ENCODE measurements at regions not wholly inside any gene's neighbourhood (a gene's known extent, or its start where the extent isn't known, plus 50 kb on each side); places are given as distances from the start of the nearest gene placed in this dataset.

- H3K4me1 Mint-ChIP-seq = no peaks in the 10 kb centered on the region
Measured at GRCh38 chr13:109669234-109669612, 117.2 kb downstream of the IRS2 start.

GRCh38 chr13:109668433-109669233 is 117.8 kb downstream of the IRS2 start:
- Mint-ChIP-seq H3K9me3 (ENCODE audit: low read depth) (no peaks in the 10 kb centered on the region), H3K4me1 (no peaks in the 10 kb centered on the region), H3K36me3 (ENCODE audit: low read depth) (no peaks in the 10 kb centered on the region), H3K27me3 (no peaks in the 10 kb centered on the region), H3K4me3 (no peak overlapping the region), H3K27ac (no peak overlapping the region)
- intact Hi-C loops (cut with DNase I, micrococcal nuclease) = no loop called here
- ChIA-PET POLR2A (no interaction called here), CTCF (no interaction called here)
- no peak for DNase-seq
- no peak for ATAC-seq

More at GRCh38 chr13:109669234-109669612, 117.2 kb downstream of the IRS2 start:
- no peaks in the 10 kb centered on the region for H3K36me3 Mint-ChIP-seq (ENCODE audit: low read depth)
- no peak for DNase-seq
- H3K9me3 Mint-ChIP-seq (ENCODE audit: low read depth) = no peaks in the 10 kb centered on the region
- no peaks in the 10 kb centered on the region for H3K27me3 Mint-ChIP-seq
- no peak overlapping the region for H3K4me3 Mint-ChIP-seq
- intact Hi-C loops (cut with DNase I, micrococcal nuclease) = no loop called here
- no peak for ATAC-seq
- no peak overlapping the region for H3K27ac Mint-ChIP-seq
- CTCF ChIA-PET = no interaction called here
- POLR2A ChIA-PET = no interaction called here

DNA sequence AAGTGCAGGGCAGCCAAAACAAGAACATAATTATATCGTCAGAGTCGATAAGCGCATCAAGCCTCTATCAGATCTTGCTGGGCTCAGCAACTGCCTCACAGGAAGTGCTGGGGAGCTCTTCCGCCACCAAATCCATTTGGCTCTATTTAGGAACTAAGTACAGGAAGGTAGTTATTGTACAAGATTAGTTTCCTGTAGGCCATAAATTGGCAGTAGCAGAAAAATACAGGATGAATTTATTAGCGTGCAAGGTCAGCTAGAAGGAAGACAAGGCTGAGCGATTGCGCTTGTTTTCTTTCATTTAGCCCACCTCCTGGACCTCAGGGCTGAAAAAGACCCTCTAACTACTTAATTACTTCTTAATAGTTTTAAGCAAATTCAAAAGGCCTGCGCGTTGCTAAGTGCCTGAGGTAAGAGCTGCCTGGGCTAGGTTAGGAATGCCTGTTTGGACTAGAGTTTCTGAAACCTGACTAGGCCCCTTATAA is 118.5 kb downstream of the IRS2 start:
- POLR2A ChIA-PET = no interaction called here
- CTCF ChIA-PET = no interaction called here

DNA sequence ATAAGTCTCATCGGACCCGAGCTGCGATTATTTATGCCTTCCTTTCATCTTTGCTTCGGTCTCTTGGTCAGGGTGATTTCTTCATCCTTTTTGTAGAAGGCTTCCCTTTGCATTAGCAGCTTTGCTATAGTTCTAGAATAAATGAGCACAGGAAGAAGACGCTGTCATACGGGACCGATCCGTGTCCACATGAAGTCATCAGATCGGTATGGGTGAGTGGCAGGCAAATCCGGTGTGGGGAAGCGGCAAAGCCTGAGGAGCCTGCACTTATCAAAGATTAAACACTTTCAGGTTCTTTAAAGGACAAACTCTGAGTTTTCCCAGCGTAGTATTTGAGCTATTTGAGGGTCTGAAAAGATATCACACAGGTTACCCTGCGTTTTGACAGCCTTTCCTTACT is 119.3 kb downstream of the IRS2 start:
- CTCF ChIA-PET = interaction anchor here (0.6 to 0.7 kb wide), 2 partner anchors 60 to 199 kb away, joined by 3 read pairs; no protein-coding TSS in a partner anchor

More for the DNA sequence above, 118.5 kb downstream of the IRS2 start:
- ATAC-seq (no peak), DNase-seq (no peak)
- Mint-ChIP-seq H3K27ac (no peak overlapping the region), H3K36me3 (ENCODE audit: low read depth) (no peaks in the 10 kb centered on the region), H3K4me3 (no peak overlapping the region), H3K27me3 (no peaks in the 10 kb centered on the region), H3K4me1 (no peaks in the 10 kb centered on the region), H3K9me3 (ENCODE audit: low read depth) (no peaks in the 10 kb centered on the region)
- intact Hi-C loops (cut with DNase I, micrococcal nuclease) = no loop called here

GRCh38 chr13:109666656-109667055 is 119.7 kb downstream of the IRS2 start:
- Mint-ChIP-seq H3K9me3 (ENCODE audit: low read depth) (no peaks in the 10 kb centered on the region), H3K27me3 (no peaks in the 10 kb centered on the region), H3K36me3 (ENCODE audit: low read depth) (no peaks in the 10 kb centered on the region), H3K27ac (no peak overlapping the region), H3K4me1 (no peaks in the 10 kb centered on the region), H3K4me3 (no peak overlapping the region)
- POLR2A ChIA-PET = no interaction called here
- CTCF ChIA-PET = interaction anchor here (0.6 to 0.7 kb wide), 2 partner anchors 60 to 199 kb away, joined by 3 read pairs; no protein-coding TSS in a partner anchor
- ATAC-seq (no peak), DNase-seq (no peak)
- intact Hi-C loops (cut with DNase I, micrococcal nuclease) = no loop called here

More for the DNA sequence above, 119.3 kb downstream of the IRS2 start:
- Mint-ChIP-seq H3K27ac (no peak overlapping the region), H3K4me3 (no peak overlapping the region), H3K9me3 (ENCODE audit: low read depth) (no peaks in the 10 kb centered on the region), H3K4me1 (no peaks in the 10 kb centered on the region), H3K36me3 (ENCODE audit: low read depth) (no peaks in the 10 kb centered on the region), H3K27me3 (no peaks in the 10 kb centered on the region)
- POLR2A ChIA-PET = no interaction called here
- intact Hi-C loops (cut with DNase I, micrococcal nuclease) = no loop called here
- DNase-seq (no peak), ATAC-seq (no peak)

GRCh38 chr13:109665781-109666249 is 120.6 kb downstream of the IRS2 start:
- Mint-ChIP-seq H3K4me3 (no peak overlapping the region), H3K4me1 (no peaks in the 10 kb centered on the region)
- POLR2A ChIA-PET = no interaction called here

DNA sequence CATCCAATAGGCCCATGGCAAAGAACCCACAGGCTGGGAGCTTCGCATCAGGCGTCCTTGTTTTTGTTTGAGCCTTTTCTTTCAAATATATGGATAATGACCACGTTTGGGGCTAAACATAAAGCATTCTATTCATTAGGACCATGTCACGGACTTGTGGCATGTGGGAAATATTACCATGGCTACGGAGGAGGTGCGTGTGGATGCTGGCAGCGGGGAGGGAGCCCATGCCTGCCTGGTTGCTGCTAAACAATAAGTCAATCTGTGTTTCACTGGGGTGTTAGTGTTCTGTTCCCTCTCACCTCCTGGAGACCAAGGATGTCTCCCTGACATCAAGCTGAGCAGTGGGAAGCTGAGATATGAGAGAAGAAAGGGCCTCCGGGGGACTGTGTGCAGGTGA is 121.1 kb downstream of the IRS2 start:
- intact Hi-C loops (cut with DNase I, micrococcal nuclease) = no loop called here
- Mint-ChIP-seq H3K27me3 (no peaks in the 10 kb centered on the region), H3K36me3 (ENCODE audit: low read depth) (no peaks in the 10 kb centered on the region), H3K4me1 (no peaks in the 10 kb centered on the region), H3K9me3 (ENCODE audit: low read depth) (no peaks in the 10 kb centered on the region), H3K27ac (no peak overlapping the region), H3K4me3 (no peak overlapping the region)
- no peak for ATAC-seq
- ChIA-PET POLR2A (no interaction called here), CTCF (interaction anchor here (0.7 kb wide), 1 partner anchor 1866 kb away, joined by 3 read pairs; no protein-coding TSS in a partner anchor)
- DNase-seq = no peak

More at GRCh38 chr13:109665781-109666249, 120.6 kb downstream of the IRS2 start:
- no peaks in the 10 kb centered on the region for H3K27me3 Mint-ChIP-seq
- CTCF ChIA-PET = interaction anchor here (0.7 kb wide), 1 partner anchor 1867 kb away, joined by 3 read pairs; no protein-coding TSS in a partner anchor
- intact Hi-C loops (cut with DNase I, micrococcal nuclease) = no loop called here
- ATAC-seq (no peak), DNase-seq (no peak)
- H3K27ac Mint-ChIP-seq = no peak overlapping the region
- no peaks in the 10 kb centered on the region for H3K9me3 Mint-ChIP-seq (ENCODE audit: low read depth)
- no peaks in the 10 kb centered on the region for H3K36me3 Mint-ChIP-seq (ENCODE audit: low read depth)

- intact Hi-C loops (cut with DNase I, micrococcal nuclease) = no loop called here
- CTCF ChIA-PET = no interaction called here
- ATAC-seq (no peak), DNase-seq (no peak)
- Mint-ChIP-seq H3K9me3 (ENCODE audit: low read depth) (no peaks in the 10 kb centered on the region), H3K27ac (no peak overlapping the region), H3K36me3 (ENCODE audit: low read depth) (no peaks in the 10 kb centered on the region), H3K4me3 (no peak overlapping the region), H3K4me1 (peaks cover 4% of the 10 kb centered on the region), H3K27me3 (peaks cover 8% of the 10 kb centered on the region)
- POLR2A ChIA-PET = no interaction called here
Measured at GRCh38 chr13:109657395-109657794, 129.0 kb downstream of the IRS2 start.

GRCh38 chr13:109656206-109656605 is 130.2 kb downstream of the IRS2 start:
- ChIA-PET CTCF (no interaction called here), POLR2A (no interaction called here)
- Mint-ChIP-seq H3K4me3 (no peak overlapping the region), H3K4me1 (peaks cover 4% of the 10 kb centered on the region), H3K9me3 (ENCODE audit: low read depth) (no peaks in the 10 kb centered on the region), H3K27ac (no peak overlapping the region), H3K27me3 (peaks cover 11% of the 10 kb centered on the region), H3K36me3 (ENCODE audit: low read depth) (no peaks in the 10 kb centered on the region)
- ATAC-seq (no peak), DNase-seq (no peak)
- intact Hi-C loops (cut with DNase I, micrococcal nuclease) = no loop called here

DNA sequence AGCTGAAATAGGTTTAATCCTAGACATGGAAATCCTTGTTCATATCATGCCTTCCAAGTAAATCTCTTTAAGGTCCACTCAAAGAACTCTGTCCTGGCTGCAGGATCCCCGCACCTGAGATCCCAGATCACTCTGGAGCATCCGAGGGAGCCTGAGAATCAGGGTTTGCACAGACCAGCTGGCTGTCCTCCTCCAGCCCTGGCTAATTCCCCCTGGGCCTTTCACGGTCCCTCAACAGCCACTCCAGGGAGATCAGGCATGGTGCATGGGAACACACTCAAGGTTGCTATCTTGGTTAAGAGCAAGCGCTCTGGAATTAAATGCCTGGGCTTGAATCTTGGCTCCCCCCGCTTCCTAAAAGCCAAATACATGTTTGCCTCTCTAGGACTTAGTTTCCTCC is 130.8 kb downstream of the IRS2 start:
- ChIA-PET POLR2A (no interaction called here), CTCF (no interaction called here)
- no peak overlapping the region for H3K27ac Mint-ChIP-seq
- peaks cover 4% of the 10 kb centered on the region for H3K4me1 Mint-ChIP-seq
- intact Hi-C loops (cut with DNase I, micrococcal nuclease) = no loop called here
- H3K9me3 Mint-ChIP-seq (ENCODE audit: low read depth) = no peaks in the 10 kb centered on the region
- H3K36me3 Mint-ChIP-seq (ENCODE audit: low read depth) = no peaks in the 10 kb centered on the region
- DNase-seq (no peak), ATAC-seq (no peak)
- H3K4me3 Mint-ChIP-seq = no peak overlapping the region
- peaks cover 12% of the 10 kb centered on the region for H3K27me3 Mint-ChIP-seq

- H3K4me3 Mint-ChIP-seq = no peak overlapping the region
- H3K36me3 Mint-ChIP-seq (ENCODE audit: low read depth) = no peaks in the 10 kb centered on the region
- intact Hi-C loops (cut with DNase I, micrococcal nuclease) = no loop called here
- ATAC-seq (no peak), DNase-seq (no peak)
- ChIA-PET POLR2A (no interaction called here), CTCF (no interaction called here)
- H3K27ac Mint-ChIP-seq = no peak overlapping the region
- H3K27me3 Mint-ChIP-seq = peaks cover 12% of the 10 kb centered on the region
- peaks cover 4% of the 10 kb centered on the region for H3K4me1 Mint-ChIP-seq
- no peaks in the 10 kb centered on the region for H3K9me3 Mint-ChIP-seq (ENCODE audit: low read depth)
Measured at GRCh38 chr13:109655206-109655600, 131.2 kb downstream of the IRS2 start.

- POLR2A ChIA-PET = no interaction called here
- H3K27me3 Mint-ChIP-seq = peaks cover 12% of the 10 kb centered on the region
- H3K27ac Mint-ChIP-seq = no peak overlapping the region
- no peaks in the 10 kb centered on the region for H3K9me3 Mint-ChIP-seq (ENCODE audit: low read depth)
- ATAC-seq = no peak
- no peaks in the 10 kb centered on the region for H3K36me3 Mint-ChIP-seq (ENCODE audit: low read depth)
- intact Hi-C loops (cut with DNase I, micrococcal nuclease) = no loop called here
- peaks cover 4% of the 10 kb centered on the region for H3K4me1 Mint-ChIP-seq
- CTCF ChIA-PET = no interaction called here
- no peak for DNase-seq
- no peak overlapping the region for H3K4me3 Mint-ChIP-seq
Measured at GRCh38 chr13:109654341-109655205, 131.8 kb downstream of the IRS2 start.

All from activated CD4-positive, alpha-beta T cell treated with anti-CD3 and anti-CD28 coated beads for 36 hours (primary cell).